ENCODE measurements at regions not wholly inside any gene's neighbourhood (a gene's known extent, or its start where the extent isn't known, plus 50 kb on each side); places are given as distances from the start of the nearest gene placed in this dataset.

DNA sequence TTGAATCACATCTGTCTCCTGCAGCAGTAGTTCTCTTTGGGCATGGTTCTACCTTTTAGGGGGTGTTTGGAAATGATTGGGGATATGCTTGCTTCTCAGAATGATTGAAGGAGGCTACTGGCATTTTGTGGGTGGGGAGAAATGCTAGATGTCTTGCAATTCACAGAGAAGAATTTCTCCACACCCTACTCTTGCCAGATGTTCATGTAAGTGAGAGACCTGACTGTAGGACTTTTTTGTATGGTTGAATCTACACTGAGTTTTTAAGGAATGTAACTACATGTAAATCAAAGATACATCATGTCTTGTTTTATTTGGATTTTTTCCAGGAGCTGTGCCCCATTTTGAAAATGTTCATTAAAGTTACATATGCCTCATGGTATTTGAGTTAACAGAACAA, 311.9 kb downstream of the PRDM2 start:
- no peak for DNase-seq (ENCODE audit: extremely low read depth, low read depth)
- TF ChIP-seq CTCF (IDR thresholded peaks at IDR 0.05; ENCODE audit: low read depth, low read length, missing control alignments) = no peak
- H3K4me3 ChIP-seq (replicated peaks; ENCODE audit: low read depth, low read length) = no peak overlapping the region

DNA sequence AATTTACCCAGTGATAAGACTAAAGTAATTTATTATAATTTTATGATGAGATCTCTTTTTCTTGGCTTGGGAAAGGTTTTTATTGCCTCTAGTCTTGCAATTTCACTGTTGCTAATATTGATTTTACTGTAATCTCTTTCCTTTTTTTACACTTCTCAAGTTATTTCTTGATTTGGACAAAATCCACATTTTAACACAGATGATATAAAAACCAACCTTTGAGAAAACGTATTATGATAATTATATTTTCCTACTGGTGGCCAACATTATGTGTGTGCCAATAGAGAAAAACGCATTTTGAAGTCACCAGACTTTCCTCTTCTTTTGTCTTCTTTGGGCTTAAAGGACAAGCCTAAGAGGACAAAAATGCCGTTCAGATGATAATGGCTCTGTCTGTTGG, 314.9 kb downstream of the PRDM2 start:
- no peak overlapping the region for H3K4me3 ChIP-seq (replicated peaks; ENCODE audit: low read depth, low read length)
- no peak for DNase-seq (ENCODE audit: extremely low read depth, low read depth)
- no peak for TF ChIP-seq CTCF (IDR thresholded peaks at IDR 0.05; ENCODE audit: low read depth, low read length, missing control alignments)

DNA sequence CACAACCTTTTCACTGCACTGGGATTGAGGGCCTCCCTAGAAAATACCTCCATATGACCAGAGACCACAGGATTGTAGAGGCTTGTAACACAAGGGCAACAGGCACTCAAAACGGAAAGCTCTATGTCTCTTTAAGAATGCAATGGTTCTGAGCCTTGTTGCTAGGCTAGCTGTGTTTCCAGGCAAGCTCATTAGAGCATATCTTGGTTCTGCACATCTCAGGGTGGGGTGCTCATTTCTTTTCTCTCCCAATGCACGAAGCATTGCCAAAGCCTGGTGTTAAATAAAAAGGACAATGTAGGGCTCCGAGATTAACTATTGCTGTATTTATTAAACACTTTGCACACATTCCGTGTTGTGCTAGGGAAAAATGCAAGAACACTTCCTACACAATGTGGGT, 315.9 kb downstream of the PRDM2 start:
- no peak for TF ChIP-seq CTCF (IDR thresholded peaks at IDR 0.05; ENCODE audit: low read depth, low read length, missing control alignments)
- DNase-seq (ENCODE audit: extremely low read depth, low read depth) = no peak
- no peak overlapping the region for H3K4me3 ChIP-seq (replicated peaks; ENCODE audit: low read depth, low read length)

- no peak for DNase-seq (ENCODE audit: extremely low read depth, low read depth)
- no peak for TF ChIP-seq CTCF (IDR thresholded peaks at IDR 0.05; ENCODE audit: low read depth, low read length, missing control alignments)
- no peak overlapping the region for H3K4me3 ChIP-seq (replicated peaks; ENCODE audit: low read depth, low read length)
Observed at GRCh38 chr1:14017531-14017961, 317.6 kb downstream of the PRDM2 start.

DNA sequence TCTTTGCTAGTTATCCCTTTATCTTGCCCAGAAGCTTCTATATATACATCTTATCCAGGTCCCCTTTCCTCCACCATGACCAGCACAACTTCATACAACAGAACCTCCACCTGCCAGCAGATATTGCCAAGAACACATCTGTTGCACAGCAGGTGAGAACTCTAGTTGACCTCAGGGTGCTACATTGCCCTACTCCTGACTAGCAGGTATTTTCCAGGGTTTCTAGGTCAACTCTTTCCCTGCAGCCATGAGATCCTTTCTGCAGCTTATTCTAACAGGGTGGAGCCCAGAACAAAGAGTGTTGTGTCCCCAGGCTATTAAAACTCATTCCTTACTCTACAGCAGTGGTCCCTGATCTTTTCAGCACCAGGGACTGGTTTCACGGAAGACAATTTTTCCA, 319.5 kb downstream of the PRDM2 start:
- H3K4me3 ChIP-seq (replicated peaks; ENCODE audit: low read depth, low read length) = no peak overlapping the region
- TF ChIP-seq CTCF (IDR thresholded peaks at IDR 0.05; ENCODE audit: low read depth, low read length, missing control alignments) = no peak
- DNase-seq (ENCODE audit: extremely low read depth, low read depth) = no peak

DNA sequence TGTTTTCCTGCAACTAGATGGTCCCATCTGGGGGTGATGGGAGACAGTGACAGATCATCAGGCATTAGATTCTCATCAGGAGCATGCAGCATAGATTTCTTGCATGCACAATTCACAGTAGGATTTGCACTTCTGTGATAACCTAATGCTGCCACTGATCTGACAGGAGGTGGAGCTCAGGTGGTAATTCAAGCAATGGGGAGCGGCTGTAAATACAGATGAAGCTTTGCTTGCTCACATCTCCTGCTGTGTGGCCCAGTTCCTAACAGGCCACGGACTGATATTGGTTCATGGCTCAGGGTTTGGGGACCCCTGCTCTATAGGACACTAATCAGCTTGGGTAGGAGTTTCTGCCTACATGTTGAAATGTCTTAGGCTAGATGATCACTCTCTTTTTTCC, 320.0 kb downstream of the PRDM2 start:
- no peak for DNase-seq (ENCODE audit: extremely low read depth, low read depth)
- no peak overlapping the region for H3K4me3 ChIP-seq (replicated peaks; ENCODE audit: low read depth, low read length)
- no peak for TF ChIP-seq CTCF (IDR thresholded peaks at IDR 0.05; ENCODE audit: low read depth, low read length, missing control alignments)

DNA sequence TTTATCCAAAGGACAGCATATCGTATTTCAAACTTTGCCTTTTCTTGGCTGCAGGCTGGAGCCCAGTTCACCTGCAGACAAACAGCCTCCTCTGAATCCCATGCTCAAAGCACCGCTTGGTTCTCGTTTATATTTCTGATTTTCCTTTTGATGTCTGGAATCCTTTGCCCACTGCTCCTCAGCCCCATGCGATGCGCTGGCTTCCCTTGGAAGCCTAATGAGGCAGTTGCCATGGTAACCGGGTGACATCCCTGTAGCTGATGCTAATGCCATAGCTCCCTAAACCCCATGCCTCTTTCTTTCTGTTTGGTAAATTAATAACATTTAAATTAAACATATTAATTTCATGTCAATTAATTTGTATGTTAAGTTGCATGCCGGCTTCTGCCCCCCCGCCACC, 327.1 kb downstream of the PRDM2 start:
- DNase-seq (ENCODE audit: extremely low read depth, low read depth) = no peak

More for the DNA sequence above, 327.1 kb downstream of the PRDM2 start:
- TF ChIP-seq CTCF (IDR thresholded peaks at IDR 0.05; ENCODE audit: low read depth, low read length, missing control alignments) = no peak
- H3K4me3 ChIP-seq (replicated peaks; ENCODE audit: low read depth, low read length) = no peak overlapping the region
